ENCODE measurements at regions not wholly inside any gene's neighbourhood (a gene's known extent, or its start where the extent isn't known, plus 50 kb on each side); places are given as distances from the start of the nearest gene placed in this dataset.

DNA sequence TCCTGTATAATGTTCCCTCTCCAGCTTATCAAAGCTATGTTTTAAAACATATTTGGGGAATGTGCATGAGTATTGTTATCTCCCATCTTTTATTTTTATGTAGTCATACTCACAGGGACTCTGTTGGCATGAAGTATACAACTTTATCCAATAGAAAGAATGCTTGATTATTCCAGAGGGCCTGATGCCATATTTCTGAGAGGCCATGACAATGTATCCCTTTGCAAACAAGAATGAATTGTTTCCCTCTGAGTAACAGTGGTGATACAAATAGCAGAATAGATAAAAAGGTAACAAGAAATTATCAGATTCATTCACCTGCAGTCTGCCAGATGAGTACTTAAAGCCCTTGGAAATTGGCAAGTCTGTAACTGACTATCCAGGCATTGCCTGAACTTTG lies 125.9 kb downstream of the PLK2 start:
- no peak overlapping the region for H2AFZ ChIP-seq (ENCODE audit: low read length)
- no peaks in the 10 kb centered on the region for H3K27me3 ChIP-seq (replicated peaks in 1 of 4; ENCODE audit: control insufficient read depth in 3 of 4, extremely low read depth in 1 of 4, insufficient read depth in 3 of 4, low read length in 3 of 4)
- H4K5ac ChIP-seq (ENCODE audit: insufficient read length, low read depth, low read length), result no peak overlapping the region
- H3K9me3 ChIP-seq (ENCODE audit: insufficient read depth in 2 of 2, low read depth in 1 of 2, low read length in 1 of 2), result no peaks in the 10 kb centered on the region
- no peak overlapping the region for H2AK5ac ChIP-seq (ENCODE audit: low read depth, low read length)
- no peaks in the 10 kb centered on the region for H3K4me1 ChIP-seq (replicated peaks in 1 of 4; ENCODE audit: control insufficient read depth in 3 of 4, insufficient read depth in 4 of 4, low read length in 3 of 4)
- ChIA-PET POLR2A (ENCODE audit: partially characterized antibody) (no interaction called here), CTCF (ENCODE audit: partially characterized antibody) (no interaction called here)
- H4K20me1 ChIP-seq (replicated peaks in 1 of 2; ENCODE audit: control insufficient read depth in 1 of 2, insufficient read depth in 2 of 2, low read length in 2 of 2), result no peaks in the 10 kb centered on the region
- H4K91ac ChIP-seq (replicated peaks; ENCODE audit: insufficient read length, low read length), result no peak overlapping the region
- no peaks in the 10 kb centered on the region for H3K79me1 ChIP-seq (ENCODE audit: low read depth, low read length)
- H2BK12ac ChIP-seq (ENCODE audit: low read depth, low read length), result no peak overlapping the region
- no peak overlapping the region for H3K4me3 ChIP-seq (ENCODE audit: extremely low read depth in 1 of 4, insufficient read depth in 2 of 4, low read depth in 3 of 4, low read length in 4 of 4)
- no peak for DNase-seq (ENCODE audit: low read depth in 1 of 2, low spot score in 2 of 2)
- no peak overlapping the region for H2BK120ac ChIP-seq (replicated peaks; ENCODE audit: low read depth, low read length)
- no peaks in the 10 kb centered on the region for H3K79me2 ChIP-seq (ENCODE audit: control insufficient read depth in 1 of 2, insufficient read depth in 2 of 2, low read length in 2 of 2)
- TF ChIP-seq BACH1 (IDR thresholded peaks at IDR 0.05; ENCODE audit: low read length) (no peak), JUND (IDR thresholded peaks at IDR 0.05; ENCODE audit: low read length) (no peak), SRF (IDR thresholded peaks at IDR 0.05; ENCODE audit: low read depth, low read length) (no peak), RAD21 (IDR thresholded peaks at IDR 0.05 in 1 of 2, conservative IDR thresholded peaks at IDR 0.05 in 1 of 2; ENCODE audit: low read depth in 2 of 2, low read length in 2 of 2) (no peak), KDM5A (IDR thresholded peaks at IDR 0.05; ENCODE audit: low read length) (no peak), CTBP2 (IDR thresholded peaks at IDR 0.05; ENCODE audit: borderline replicate concordance, insufficient read depth, insufficient read length, low read length) (no peak)
- TF ChIP-seq, protein P1, sequence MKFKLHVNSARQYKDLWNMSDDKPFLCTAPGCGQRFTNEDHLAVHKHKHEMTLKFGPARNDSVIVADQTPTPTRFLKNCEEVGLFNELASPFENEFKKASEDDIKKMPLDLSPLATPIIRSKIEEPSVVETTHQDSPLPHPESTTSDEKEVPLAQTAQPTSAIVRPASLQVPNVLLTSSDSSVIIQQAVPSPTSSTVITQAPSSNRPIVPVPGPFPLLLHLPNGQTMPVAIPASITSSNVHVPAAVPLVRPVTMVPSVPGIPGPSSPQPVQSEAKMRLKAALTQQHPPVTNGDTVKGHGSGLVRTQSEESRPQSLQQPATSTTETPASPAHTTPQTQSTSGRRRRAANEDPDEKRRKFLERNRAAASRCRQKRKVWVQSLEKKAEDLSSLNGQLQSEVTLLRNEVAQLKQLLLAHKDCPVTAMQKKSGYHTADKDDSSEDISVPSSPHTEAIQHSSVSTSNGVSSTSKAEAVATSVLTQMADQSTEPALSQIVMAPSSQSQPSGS (IDR thresholded peaks at IDR 0.05; ENCODE audit: low read length), result no peak
- H3K14ac ChIP-seq (ENCODE audit: insufficient read length), result no peak overlapping the region
- H4K8ac ChIP-seq (ENCODE audit: extremely low read depth, insufficient read depth, low read length), result no peak overlapping the region
- H3K23me2 ChIP-seq (ENCODE audit: low read depth, low read length), result no peaks in the 10 kb centered on the region
- H3K56ac ChIP-seq (replicated peaks; ENCODE audit: insufficient read length, low read depth, low read length), result no peak overlapping the region
- H2BK5ac ChIP-seq (ENCODE audit: low read depth, low read length), result no peak overlapping the region
- H3K4me2 ChIP-seq (ENCODE audit: insufficient read depth in 1 of 2, low read depth in 2 of 2, low read length in 2 of 2), result no peak overlapping the region
- H2BK20ac ChIP-seq (ENCODE audit: low read length), result no peak overlapping the region
- FAIRE-seq, result no peak
- H3K23ac ChIP-seq (ENCODE audit: insufficient read length), result no peak overlapping the region
- no peak overlapping the region for H3K18ac ChIP-seq (ENCODE audit: extremely low read depth, low read length)
- no peak overlapping the region for H3K9ac ChIP-seq (replicated peaks in 1 of 4; ENCODE audit: extremely low read depth in 1 of 4, low read depth in 3 of 4, low read length in 3 of 4)
- H3K36me3 ChIP-seq (ENCODE audit: control insufficient read depth in 2 of 4, insufficient read depth in 4 of 4, low read length in 3 of 4), result no peaks in the 10 kb centered on the region
- no peak overlapping the region for H3K27ac ChIP-seq (ENCODE audit: low read depth, low read length)
- no peak overlapping the region for H3K4ac ChIP-seq (replicated peaks; ENCODE audit: insufficient read length, low read depth, low read length)
- H2BK15ac ChIP-seq (ENCODE audit: low read length), result no peak overlapping the region

Data from H1 (cell line).